ENCODE measurements at regions not wholly inside any gene's neighbourhood (a gene's known extent, or its start where the extent isn't known, plus 50 kb on each side); places are given as distances from the start of the nearest gene placed in this dataset.

GRCh38 chr1:218571491-218571890 is 226.4 kb downstream of the TGFB2 start:
- ChIA-PET CTCF (no interaction called here), POLR2A (no interaction called here)

- CTCF ChIA-PET = no interaction called here
- POLR2A ChIA-PET = no interaction called here
Measured at GRCh38 chr1:218572050-218572449, 226.9 kb downstream of the TGFB2 start.

GRCh38 chr1:218573925-218574324 is 228.8 kb downstream of the TGFB2 start:
- ChIA-PET CTCF (no interaction called here), POLR2A (no interaction called here)

- POLR2A ChIA-PET = no interaction called here
- CTCF ChIA-PET = no interaction called here
Measured at GRCh38 chr1:218575079-218575478, 229.9 kb downstream of the TGFB2 start.

- CTCF ChIA-PET = no interaction called here
- POLR2A ChIA-PET = no interaction called here
Measured at GRCh38 chr1:218575856-218576255, 230.7 kb downstream of the TGFB2 start.

GRCh38 chr1:218582646-218583045 is 237.5 kb downstream of the TGFB2 start:
- CTCF ChIA-PET = no interaction called here
- POLR2A ChIA-PET = no interaction called here

GRCh38 chr1:218584418-218585155 is 239.5 kb downstream of the TGFB2 start:
- POLR2A ChIA-PET = no interaction called here
- CTCF ChIA-PET = no interaction called here

- CTCF ChIA-PET = no interaction called here
- POLR2A ChIA-PET = no interaction called here
Measured at GRCh38 chr1:218585511-218586184, 240.5 kb downstream of the TGFB2 start.

- CTCF ChIA-PET = no interaction called here
- POLR2A ChIA-PET = no interaction called here
Measured at GRCh38 chr1:218587900-218588299, 242.8 kb downstream of the TGFB2 start.

- POLR2A ChIA-PET = no interaction called here
- CTCF ChIA-PET = no interaction called here
Measured at GRCh38 chr1:218588540-218589172, 243.5 kb downstream of the TGFB2 start.

GRCh38 chr1:218589487-218589886 is 244.4 kb downstream of the TGFB2 start:
- POLR2A ChIA-PET = no interaction called here
- CTCF ChIA-PET = no interaction called here

GRCh38 chr1:218591966-218592365 is 246.8 kb downstream of the TGFB2 start:
- POLR2A ChIA-PET = no interaction called here
- CTCF ChIA-PET = no interaction called here

GRCh38 chr1:218592688-218593087 is 247.6 kb downstream of the TGFB2 start:
- CTCF ChIA-PET = no interaction called here

GRCh38 chr1:218600968-218601367 is 255.8 kb downstream of the TGFB2 start:
- CTCF ChIA-PET = no interaction called here
- POLR2A ChIA-PET = no interaction called here

More at GRCh38 chr1:218592688-218593087, 247.6 kb downstream of the TGFB2 start:
- POLR2A ChIA-PET = no interaction called here

GRCh38 chr1:218604217-218604616 is 259.1 kb downstream of the TGFB2 start:
- ChIA-PET POLR2A (no interaction called here), CTCF (no interaction called here)

- ChIA-PET CTCF (no interaction called here), POLR2A (no interaction called here)
Measured at GRCh38 chr1:218611916-218612585, 266.9 kb downstream of the TGFB2 start.

GRCh38 chr1:218613105-218613504 is 268.0 kb downstream of the TGFB2 start:
- POLR2A ChIA-PET = no interaction called here
- CTCF ChIA-PET = no interaction called here

- ChIA-PET CTCF (no interaction called here), POLR2A (no interaction called here)
Measured at GRCh38 chr1:218614031-218614430, 268.9 kb downstream of the TGFB2 start.

- ChIA-PET CTCF (no interaction called here), POLR2A (no interaction called here)
Measured at GRCh38 chr1:218616681-218617080, 271.5 kb downstream of the TGFB2 start.

- CTCF ChIA-PET = no interaction called here
- POLR2A ChIA-PET = no interaction called here
Measured at GRCh38 chr1:218617986-218618385, 272.9 kb downstream of the TGFB2 start.

- ChIA-PET POLR2A (no interaction called here), CTCF (no interaction called here)
Measured at GRCh38 chr1:218620956-218621355, 275.8 kb downstream of the TGFB2 start.

Data from activated CD8-positive, alpha-beta memory T cell treated with anti-CD3 and anti-CD28 coated beads for 36 hours (primary cell).